ENCODE measurements at regions not wholly inside any gene's neighbourhood (a gene's known extent, or its start where the extent isn't known, plus 50 kb on each side); places are given as distances from the start of the nearest gene placed in this dataset.
"Not testable (repeated sequence)": the region's sequence is repeated elsewhere in the genome, so short reads cannot be mapped to it uniquely, and the experiment has no call there.

DNA sequence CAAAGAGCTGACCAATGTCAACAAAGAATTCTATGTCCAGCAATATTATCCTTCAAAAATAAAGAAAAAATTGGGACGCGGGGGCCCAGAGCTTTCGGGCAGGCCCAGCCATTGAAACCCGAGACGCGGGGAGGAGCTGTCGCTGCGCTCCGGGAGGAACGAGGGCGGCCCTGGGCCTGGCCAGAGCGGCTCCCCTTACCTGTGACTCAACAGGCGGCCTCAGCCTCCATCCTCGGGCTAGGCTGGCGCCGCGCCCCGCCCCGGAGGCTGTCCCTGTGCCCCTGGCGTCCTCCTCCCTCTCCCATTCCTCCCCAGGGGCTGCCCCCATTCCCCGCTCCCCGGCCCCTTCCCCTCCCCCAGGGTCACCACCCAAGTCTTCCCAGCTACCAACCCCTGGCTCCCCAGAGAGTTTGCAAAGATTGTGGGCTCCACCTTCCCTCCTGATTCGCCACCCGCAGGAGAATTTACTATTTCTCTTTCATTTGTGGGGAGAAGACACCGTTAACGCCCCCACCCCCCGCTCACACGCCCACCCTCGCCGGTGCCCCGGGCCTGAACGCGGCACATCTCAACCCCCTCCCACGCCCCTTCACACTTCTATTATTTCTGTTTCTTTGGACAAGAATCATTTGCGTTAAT is 127.9 kb downstream of the ARRDC4 start:
- DNase-seq (ENCODE audit: low spot score), result not testable (repeated sequence)

GRCh38 chr15:98089352-98089751 is 128.8 kb downstream of the ARRDC4 start:
- not testable (repeated sequence) for DNase-seq (ENCODE audit: low spot score)

- not testable (repeated sequence) for DNase-seq (ENCODE audit: low spot score)
These were observed 137.5 kb downstream of the ARRDC4 start for GRCh38 chr15:98097986-98098385.

DNA sequence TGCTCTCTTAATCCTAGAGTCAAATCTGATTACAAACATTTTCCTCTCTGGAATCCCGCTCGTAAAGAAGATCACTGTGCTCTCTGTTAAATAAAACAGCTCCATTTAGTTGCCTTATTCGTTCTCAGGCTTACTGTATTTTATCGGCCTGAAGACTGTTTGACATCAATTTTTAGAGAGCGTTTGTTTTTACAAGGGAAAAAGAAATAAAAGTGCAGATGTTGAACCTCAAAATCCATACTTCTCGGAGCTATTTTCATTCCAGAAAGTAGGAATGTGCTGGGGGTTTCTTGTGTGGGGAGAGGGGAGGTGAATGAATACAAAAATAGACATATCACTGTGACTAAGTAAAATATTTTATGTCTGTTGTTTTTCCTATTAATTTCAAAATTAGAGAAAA is 140.1 kb downstream of the ARRDC4 start:
- not testable (repeated sequence) for DNase-seq (ENCODE audit: low spot score)

GRCh38 chr15:98103570-98103969 is 143.1 kb downstream of the ARRDC4 start:
- DNase-seq (ENCODE audit: low spot score), result no peak

DNA sequence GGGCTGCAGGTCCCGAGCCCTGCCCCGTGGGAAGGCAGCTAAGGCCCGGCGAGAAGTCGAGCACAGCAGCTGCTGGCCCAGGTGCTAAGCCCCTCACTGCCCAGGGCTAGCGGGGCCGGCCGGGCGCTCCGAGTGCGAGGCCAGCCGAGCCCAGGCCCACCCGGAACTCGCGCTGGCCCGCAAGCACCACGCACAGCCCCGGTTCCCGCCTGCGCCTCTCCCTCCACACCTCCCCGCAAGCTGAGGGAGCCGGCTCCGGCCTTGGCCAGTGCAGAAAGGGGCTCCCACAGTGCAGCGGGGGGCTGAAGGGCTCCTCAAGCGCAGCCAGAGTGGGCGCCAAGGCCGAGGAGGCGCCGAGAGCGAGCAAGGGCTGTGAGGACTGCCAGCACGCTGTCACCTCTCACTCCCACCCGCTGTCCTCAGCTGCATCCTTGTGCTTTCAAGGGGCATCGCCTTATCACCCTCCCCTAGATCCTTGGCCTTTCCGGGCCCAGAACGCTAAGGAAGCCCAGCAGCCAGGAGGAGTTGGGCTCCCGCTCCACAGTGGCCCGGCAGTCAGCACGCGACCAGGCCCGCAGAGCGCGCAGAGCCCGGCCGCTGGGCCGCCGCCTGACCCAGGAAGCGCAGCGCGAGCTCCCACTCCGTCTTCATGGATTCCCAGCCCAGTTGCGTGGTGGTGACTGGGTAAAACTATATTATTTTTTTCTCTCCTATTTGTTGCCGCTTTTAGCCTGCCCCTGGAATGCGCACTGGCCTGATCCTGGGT is 144.1 kb downstream of the ARRDC4 start:
- not testable (repeated sequence) for DNase-seq (ENCODE audit: low spot score)

GRCh38 chr15:98106615-98107194 is 146.2 kb downstream of the ARRDC4 start:
- DNase-seq (ENCODE audit: low spot score), result not testable (repeated sequence)

- no peak for DNase-seq (ENCODE audit: low spot score)
These were observed 151.3 kb downstream of the ARRDC4 start for GRCh38 chr15:98111806-98112205.

- no peak for DNase-seq (ENCODE audit: low spot score)
These were observed 152.8 kb downstream of the ARRDC4 start for GRCh38 chr15:98113327-98113726.

GRCh38 chr15:98120561-98120960 is 160.1 kb downstream of the ARRDC4 start:
- no peak for DNase-seq (ENCODE audit: low spot score)

GRCh38 chr15:98121536-98121935 is 161.0 kb downstream of the ARRDC4 start:
- no peak for DNase-seq (ENCODE audit: low spot score)

DNA sequence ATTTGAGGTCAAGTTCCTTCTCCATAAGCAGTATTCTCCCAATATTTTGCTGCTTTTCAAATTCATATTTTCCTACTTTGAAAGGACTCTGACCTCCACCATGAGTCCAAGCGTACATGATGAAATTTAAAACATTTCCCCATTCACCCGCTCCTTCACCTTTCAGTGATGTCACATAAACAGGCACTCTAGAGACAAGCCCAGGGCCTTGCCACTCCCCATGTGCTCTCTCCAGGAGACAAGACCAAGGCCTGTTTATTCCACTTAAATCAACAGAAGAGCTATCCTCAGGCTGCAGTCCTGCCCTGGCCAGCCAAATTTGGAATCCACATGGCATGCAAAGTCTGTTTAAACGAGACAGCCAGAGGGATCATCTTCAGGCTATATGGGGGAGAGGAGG is 161.5 kb downstream of the ARRDC4 start:
- DNase-seq (ENCODE audit: low spot score), result no peak

DNA sequence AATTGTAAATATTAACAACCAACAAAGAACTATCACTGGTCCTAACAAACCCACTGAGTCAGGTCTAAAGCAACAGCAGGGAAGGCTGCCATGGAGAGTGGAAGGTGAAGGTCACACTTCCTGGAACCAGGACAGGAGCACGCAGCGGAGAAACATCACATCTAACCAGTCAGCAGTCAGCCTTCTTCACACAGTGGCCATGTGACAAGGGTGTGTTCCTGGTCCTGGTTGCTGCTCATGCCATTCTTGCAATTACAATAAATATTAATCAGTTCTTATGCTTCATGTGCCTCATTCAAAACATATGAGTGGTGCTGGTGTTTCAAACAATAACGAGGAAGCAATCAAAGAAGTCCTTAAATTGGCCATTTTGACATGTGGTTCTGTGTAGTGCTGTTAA is 162.8 kb downstream of the ARRDC4 start:
- DNase-seq (ENCODE audit: low spot score), result no peak

DNA sequence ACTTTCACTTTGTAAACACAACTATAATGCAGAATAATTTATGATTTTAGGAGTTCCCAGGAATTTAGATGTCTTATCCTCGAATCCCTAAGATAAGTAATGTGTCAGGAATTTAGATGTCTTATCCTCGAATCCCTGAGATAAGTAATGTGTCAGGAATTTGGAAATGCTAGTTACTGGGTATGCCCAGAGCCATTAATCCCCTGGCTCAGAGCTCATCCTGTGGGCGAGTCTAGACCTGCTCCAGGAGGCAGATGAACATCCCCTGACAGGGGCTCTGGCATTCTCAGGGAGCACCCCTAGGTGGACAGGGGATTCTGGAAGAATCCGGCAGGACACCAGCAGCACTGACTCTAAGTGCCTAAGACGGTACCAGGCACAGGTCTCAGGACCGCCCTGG is 163.3 kb downstream of the ARRDC4 start:
- DNase-seq (ENCODE audit: low spot score), result no peak

- DNase-seq (ENCODE audit: low spot score), result no peak
These were observed 164.1 kb downstream of the ARRDC4 start for GRCh38 chr15:98124581-98124980.

GRCh38 chr15:98126326-98127085 is 166.0 kb downstream of the ARRDC4 start:
- DNase-seq (ENCODE audit: low spot score), result no peak

GRCh38 chr15:98127586-98127985 is 167.1 kb downstream of the ARRDC4 start:
- no peak for DNase-seq (ENCODE audit: low spot score)

- DNase-seq (ENCODE audit: low spot score), result no peak
These were observed 171.4 kb downstream of the ARRDC4 start for GRCh38 chr15:98131924-98132323.

GRCh38 chr15:98134905-98135304 is 174.4 kb downstream of the ARRDC4 start:
- no peak for DNase-seq (ENCODE audit: low spot score)

- no peak for DNase-seq (ENCODE audit: low spot score)
These were observed 178.4 kb downstream of the ARRDC4 start for GRCh38 chr15:98138910-98139309.

DNA sequence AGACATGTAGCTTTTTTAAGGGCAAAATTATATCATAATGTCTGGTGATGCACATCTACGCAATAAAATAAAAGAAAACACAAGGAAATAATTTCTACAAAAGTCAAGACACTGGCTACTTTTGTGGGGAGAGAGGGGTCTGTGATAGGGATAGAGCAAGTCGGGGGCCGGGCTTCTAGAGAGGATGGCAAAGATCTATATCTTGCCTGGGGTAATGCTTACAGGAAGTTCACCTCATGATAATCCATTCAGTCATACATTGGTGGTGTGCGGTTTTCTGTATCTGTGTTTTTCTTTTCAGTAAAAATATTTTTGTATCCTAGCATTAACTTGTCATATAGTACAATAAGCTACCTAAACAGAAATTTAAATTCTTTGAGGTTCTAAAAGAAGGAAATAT is 178.8 kb downstream of the ARRDC4 start:
- no peak for DNase-seq (ENCODE audit: low spot score)

DNA sequence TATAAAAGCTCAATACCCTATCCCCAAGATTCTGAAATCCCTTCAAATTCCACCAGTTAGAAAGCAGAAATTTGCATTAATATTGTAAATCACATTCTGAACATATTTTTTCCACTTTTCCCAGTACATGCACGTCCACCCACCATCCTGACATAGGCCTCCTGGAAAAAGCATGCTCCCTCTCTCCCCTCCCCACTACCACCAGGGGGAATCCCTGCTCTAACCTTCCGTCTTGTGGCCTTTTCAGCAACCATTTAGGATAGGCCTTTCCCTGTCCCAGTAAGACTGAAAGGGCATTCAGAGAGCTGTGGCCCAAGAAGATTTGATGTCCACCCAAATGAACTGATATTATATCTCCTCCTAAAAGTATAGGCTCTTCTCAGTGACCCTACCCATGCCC is 182.1 kb downstream of the ARRDC4 start:
- DNase-seq (ENCODE audit: low spot score), result no peak

GRCh38 chr15:98143116-98143515 is 182.6 kb downstream of the ARRDC4 start:
- DNase-seq (ENCODE audit: low spot score), result no peak
